DOHH2 (cell line): ENCODE measurements at regions not wholly inside any gene's neighbourhood (a gene's known extent, or its start where the extent isn't known, plus 50 kb on each side); places are given as distances from the start of the nearest gene placed in this dataset.

ENCODE experiments used
- H3F3A ChIP-seq: fragments of 200-600 bp; sonication (generic), shearing (Covaris generic); 2 replicates; pipeline ENCODE4 v1.6.0; 2016; ENCODE audit warnings: antibody characterized with exemption, mild to moderate bottlenecking; ENCODE audit not compliant: control insufficient read depth, insufficient read depth
- H3K27ac ChIP-seq: fragments of 200-600 bp; sonication (generic); 2 replicates; pipeline ENCODE4 v1.5.1; 2014; ENCODE audit warnings: low read depth, mild to moderate bottlenecking, low read length, moderate library complexity
- H3K27me3 ChIP-seq: fragments of 200-600 bp; sonication (generic); 2 replicates; pipeline ENCODE4 v1.6.1; 2014; ENCODE audit warnings: mild to moderate bottlenecking, low read length, mixed read lengths; ENCODE audit not compliant: control insufficient read depth
- H3K36me3 ChIP-seq: fragments of 200-600 bp; sonication (generic); 2 replicates; pipeline ENCODE4 v1.6.1; 2014; ENCODE audit warnings: mild to moderate bottlenecking, low read length, moderate library complexity, mixed read lengths; ENCODE audit not compliant: control insufficient read depth
- H3K4me1 ChIP-seq: fragments of 200-600 bp; sonication (generic); 2 replicates; pipeline ENCODE4 v1.6.1; 2014; ENCODE audit warnings: mild to moderate bottlenecking, low read length, mixed read lengths; ENCODE audit not compliant: control insufficient read depth
- H3K4me2 ChIP-seq: fragments of 200-600 bp; sonication (generic); 2 replicates; pipeline ENCODE4 v1.6.0; 2014; ENCODE audit warnings: mild to moderate bottlenecking, low read length, moderate library complexity
- H3K4me3 ChIP-seq: fragments of 200-600 bp; sonication (generic); 2 replicates; pipeline ENCODE4 v1.5.1; 2014; ENCODE audit warnings: mild to moderate bottlenecking, low read length, mixed read lengths
- H3K79me2 ChIP-seq: fragments of 200-600 bp; sonication (generic); 2 replicates; pipeline ENCODE4 v1.6.1; 2014; ENCODE audit warnings: mild to moderate bottlenecking, low read length, mixed read lengths; ENCODE audit not compliant: control insufficient read depth
- H3K9me2 ChIP-seq: fragments of 200-600 bp; sonication (generic); replicated peaks from 2 replicates; pipeline ENCODE4 v1.6.1; 2014; ENCODE audit warnings: mild to moderate bottlenecking, low read length, mixed read lengths; ENCODE audit not compliant: control insufficient read depth
- H3K9me3 ChIP-seq: fragments of 200-600 bp; sonication (generic); 2 replicates; pipeline ENCODE4 v1.6.1; 2014; ENCODE audit warnings: antibody characterized with exemption, low read length, mixed read lengths; ENCODE audit not compliant: control insufficient read depth, insufficient read depth
- H4K20me1 ChIP-seq: fragments of 200-600 bp; sonication (generic); 2 replicates; pipeline ENCODE4 v1.6.0; 2014; ENCODE audit warnings: low read depth, mild to moderate bottlenecking, antibody characterized with exemption, low read length, moderate library complexity; ENCODE audit not compliant: control insufficient read depth, insufficient read depth
- EZH2phosphoT487 ChIP-seq: fragments of 200-600 bp; sonication (generic); IDR thresholded peaks from 2 replicates; pipeline ENCODE4 v1.6.1; 2017; ENCODE audit warnings: borderline replicate concordance, mild to moderate bottlenecking, antibody characterized with exemption, low read length, moderate library complexity, mixed read lengths
- TF ChIP-seq, protein P1 (sequence below): fragments of 200-600 bp; sonication (generic); IDR thresholded peaks from one replicate; pipeline ENCODE4 v1.5.1; 2014; ENCODE audit warnings: antibody characterized with exemption, mild to moderate bottlenecking, low read depth, low read length; ENCODE audit not compliant: poor library complexity, severe bottlenecking

DNA sequence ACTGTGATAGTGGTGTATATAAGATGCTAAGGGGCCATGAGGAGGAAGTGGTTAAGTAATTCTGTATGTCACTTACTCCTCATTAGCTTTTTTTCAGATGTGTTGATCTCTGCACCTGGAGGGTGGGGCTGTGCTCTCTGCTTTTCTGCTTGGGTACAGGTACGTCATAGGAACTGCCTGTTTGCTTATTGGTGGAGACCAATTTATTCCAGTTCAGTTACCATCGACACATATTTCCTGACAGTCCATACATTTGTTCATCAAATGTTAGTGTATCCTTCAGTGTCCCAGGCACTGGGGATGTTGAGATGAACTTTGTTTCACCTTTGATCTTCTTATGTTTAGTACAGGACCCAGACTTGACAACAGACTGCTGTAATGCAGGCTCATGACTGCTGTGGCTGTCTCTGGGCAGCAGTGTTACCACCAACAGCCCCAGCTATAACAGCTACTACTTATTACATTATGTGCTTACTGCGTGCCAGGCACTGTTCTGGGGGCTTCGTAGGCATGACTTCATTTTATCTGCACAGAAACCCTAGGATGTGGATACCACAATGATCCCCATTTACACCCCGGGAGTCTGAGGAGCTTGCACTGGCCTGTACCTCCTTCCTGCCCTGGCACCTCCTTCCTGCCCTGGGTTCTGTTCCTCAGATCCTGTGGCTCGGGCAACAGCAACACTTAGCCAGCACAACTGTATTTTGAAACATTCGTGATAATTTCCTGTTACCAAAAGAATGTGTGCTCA lies 87.4 kb downstream of the BUB3 start:
- Histone ChIP-seq H3F3A (no peaks in the 10 kb centered on the region), H3K79me2 (no peaks in the 10 kb centered on the region), H3K4me1 (peaks cover 8% of the 10 kb centered on the region), H3K4me2 (no peak overlapping the region), H3K27me3 (no peaks in the 10 kb centered on the region), H3K36me3 (no peaks in the 10 kb centered on the region), H3K4me3 (no peak overlapping the region), H3K27ac (no peak overlapping the region), H4K20me1 (no peaks in the 10 kb centered on the region), H3K9me2 (no peaks in the 10 kb centered on the region), H3K9me3 (no peaks in the 10 kb centered on the region)
- TF ChIP-seq, protein P1, sequence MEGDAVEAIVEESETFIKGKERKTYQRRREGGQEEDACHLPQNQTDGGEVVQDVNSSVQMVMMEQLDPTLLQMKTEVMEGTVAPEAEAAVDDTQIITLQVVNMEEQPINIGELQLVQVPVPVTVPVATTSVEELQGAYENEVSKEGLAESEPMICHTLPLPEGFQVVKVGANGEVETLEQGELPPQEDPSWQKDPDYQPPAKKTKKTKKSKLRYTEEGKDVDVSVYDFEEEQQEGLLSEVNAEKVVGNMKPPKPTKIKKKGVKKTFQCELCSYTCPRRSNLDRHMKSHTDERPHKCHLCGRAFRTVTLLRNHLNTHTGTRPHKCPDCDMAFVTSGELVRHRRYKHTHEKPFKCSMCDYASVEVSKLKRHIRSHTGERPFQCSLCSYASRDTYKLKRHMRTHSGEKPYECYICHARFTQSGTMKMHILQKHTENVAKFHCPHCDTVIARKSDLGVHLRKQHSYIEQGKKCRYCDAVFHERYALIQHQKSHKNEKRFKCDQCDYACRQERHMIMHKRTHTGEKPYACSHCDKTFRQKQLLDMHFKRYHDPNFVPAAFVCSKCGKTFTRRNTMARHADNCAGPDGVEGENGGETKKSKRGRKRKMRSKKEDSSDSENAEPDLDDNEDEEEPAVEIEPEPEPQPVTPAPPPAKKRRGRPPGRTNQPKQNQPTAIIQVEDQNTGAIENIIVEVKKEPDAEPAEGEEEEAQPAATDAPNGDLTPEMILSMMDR = no peak
- TF ChIP-seq EZH2phosphoT487 = no peak

DNA sequence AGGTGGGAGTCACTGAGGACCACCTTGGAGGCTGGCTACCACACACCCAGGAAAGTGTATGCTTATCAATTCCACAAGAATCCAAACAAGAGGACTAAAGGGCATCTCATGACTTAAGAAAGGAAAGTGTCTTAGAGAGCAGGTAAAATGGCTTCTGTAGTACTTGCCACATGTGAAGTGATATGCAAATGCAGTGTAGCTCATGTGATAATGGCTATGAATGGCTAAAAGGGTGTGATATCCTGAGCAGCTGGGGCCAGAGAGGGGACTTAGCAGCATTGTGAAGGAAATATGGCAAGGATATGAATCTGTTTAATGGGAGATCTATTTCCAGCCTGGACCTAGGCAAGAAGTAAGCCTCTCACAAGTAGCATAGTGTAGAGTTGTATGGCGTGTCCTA lies 90.5 kb downstream of the BUB3 start:
- Histone ChIP-seq H3K9me3 (no peaks in the 10 kb centered on the region), H3K4me3 (no peak overlapping the region), H3K27ac (no peak overlapping the region), H3K27me3 (no peaks in the 10 kb centered on the region), H3K4me2 (no peak overlapping the region), H3F3A (no peaks in the 10 kb centered on the region), H3K4me1 (peaks cover 8% of the 10 kb centered on the region), H3K79me2 (no peaks in the 10 kb centered on the region), H4K20me1 (no peaks in the 10 kb centered on the region), H3K36me3 (no peaks in the 10 kb centered on the region), H3K9me2 (no peaks in the 10 kb centered on the region)
- TF ChIP-seq, protein P1 = no peak
- no peak for TF ChIP-seq EZH2phosphoT487

DNA sequence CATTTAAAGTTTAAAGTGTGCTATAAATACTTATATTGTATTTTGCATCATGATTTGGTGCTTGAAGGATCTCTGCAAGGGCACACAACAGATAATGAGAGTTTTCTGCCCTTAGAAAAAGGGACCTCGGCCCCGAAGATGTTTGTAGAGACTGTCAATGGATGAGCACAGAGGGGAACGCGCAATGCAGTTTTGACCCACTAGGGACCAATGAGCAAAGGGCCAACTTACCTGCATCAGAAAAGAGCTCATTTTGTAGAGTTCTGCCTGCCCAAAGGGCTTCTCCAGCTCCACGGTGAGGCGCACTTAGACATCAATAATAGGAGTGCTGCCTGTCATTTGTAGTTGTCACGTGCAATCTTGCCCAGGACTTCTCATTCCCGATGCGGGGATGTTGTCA lies 91.1 kb downstream of the BUB3 start:
- no peak overlapping the region for H3K4me2 ChIP-seq
- H3K9me3 ChIP-seq = no peaks in the 10 kb centered on the region
- H3K36me3 ChIP-seq = no peaks in the 10 kb centered on the region
- H3K27me3 ChIP-seq = no peaks in the 10 kb centered on the region
- no peaks in the 10 kb centered on the region for H3F3A ChIP-seq
- peaks cover 8% of the 10 kb centered on the region for H3K4me1 ChIP-seq
- H3K27ac ChIP-seq = no peak overlapping the region
- no peaks in the 10 kb centered on the region for H3K9me2 ChIP-seq
- no peaks in the 10 kb centered on the region for H4K20me1 ChIP-seq
- H3K4me3 ChIP-seq = no peak overlapping the region
- TF ChIP-seq, protein P1 = no peak
- no peak for TF ChIP-seq EZH2phosphoT487
- H3K79me2 ChIP-seq = no peaks in the 10 kb centered on the region
